Myocyte (in vitro differentiated cells): ENCODE measurements at regions not wholly inside any gene's neighbourhood (a gene's known extent, or its start where the extent isn't known, plus 50 kb on each side); places are given as distances from the start of the nearest gene placed in this dataset.
A peak's percentile ranks its signal among the peaks of the same experiment; 100 is the strongest.
"Not testable (repeated sequence)": the region's sequence is repeated elsewhere in the genome, so short reads cannot be mapped to it uniquely, and the experiment has no call there.

Source experiments
- DNase-seq: peaks from one replicate; pipeline ENCODE4 v3.0.0-alpha.2; 2012; ENCODE audit warnings: low read depth

GRCh38 chr6:137545073-137545472 lies 50.9 kb upstream of the OLIG3 start:
- no peak for DNase-seq

DNA sequence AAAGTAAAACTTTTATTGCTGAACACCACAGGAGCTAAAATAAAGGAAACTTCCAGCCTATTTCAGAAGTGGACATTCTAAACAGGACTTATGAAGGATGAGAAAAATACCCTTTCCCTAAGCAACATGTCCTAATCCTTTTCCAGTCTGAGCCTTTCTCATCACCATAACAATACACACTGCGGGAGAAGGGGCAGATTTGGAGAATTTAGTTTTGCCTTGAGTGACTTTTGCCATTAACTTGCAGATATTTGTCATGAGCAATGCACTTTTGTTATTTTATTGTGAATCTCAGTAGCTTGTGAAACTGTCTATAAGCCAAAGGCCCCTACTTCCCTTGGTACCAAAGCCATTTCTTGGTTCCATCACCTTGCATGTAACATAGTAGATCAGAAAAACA lies 53.0 kb upstream of the OLIG3 start:
- no peak for DNase-seq

DNA sequence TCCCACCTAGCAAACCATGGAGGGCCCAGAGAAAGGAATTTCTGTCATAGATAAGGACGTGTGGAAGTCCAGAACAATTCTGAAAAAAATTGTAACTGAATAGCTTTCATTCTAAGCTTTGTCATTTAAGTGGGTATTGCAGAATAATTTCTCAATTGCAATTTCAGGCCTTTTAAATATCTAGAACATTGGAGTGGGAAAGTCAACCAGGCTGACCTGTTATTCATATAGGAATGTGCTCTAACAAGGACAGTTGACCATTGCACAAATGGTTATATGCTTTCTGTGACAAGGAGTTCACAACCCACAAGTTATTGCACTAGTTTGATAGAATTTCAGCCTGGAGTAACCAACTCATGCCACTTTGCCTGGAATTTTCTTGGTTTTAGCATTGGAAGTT lies 53.4 kb upstream of the OLIG3 start:
- DNase-seq: no peak

- no peak for DNase-seq
Observed at GRCh38 chr6:137549106-137549505, 54.9 kb upstream of the OLIG3 start.

- DNase-seq: no peak
Observed at GRCh38 chr6:137550535-137550934, 56.3 kb upstream of the OLIG3 start.

DNA sequence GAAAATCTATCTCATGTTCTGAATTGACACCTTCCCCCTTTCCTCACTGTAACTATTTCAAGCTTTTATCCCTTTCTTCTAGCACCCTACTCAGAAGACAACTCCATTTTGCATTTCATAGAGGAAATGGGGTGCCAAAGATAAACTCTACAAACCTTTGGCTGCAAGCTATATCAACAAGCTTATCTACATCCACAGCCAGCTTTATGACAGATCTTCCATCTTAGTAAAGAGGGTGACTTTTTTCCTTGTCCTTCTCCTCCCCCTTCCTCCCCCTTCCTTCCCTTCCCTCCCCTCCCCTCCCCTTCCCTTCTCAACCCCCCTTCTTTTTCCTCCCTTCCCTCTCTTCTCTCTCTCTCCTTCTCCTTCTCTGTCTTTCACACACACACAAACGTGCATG lies 58.0 kb upstream of the OLIG3 start:
- no peak for DNase-seq

DNA sequence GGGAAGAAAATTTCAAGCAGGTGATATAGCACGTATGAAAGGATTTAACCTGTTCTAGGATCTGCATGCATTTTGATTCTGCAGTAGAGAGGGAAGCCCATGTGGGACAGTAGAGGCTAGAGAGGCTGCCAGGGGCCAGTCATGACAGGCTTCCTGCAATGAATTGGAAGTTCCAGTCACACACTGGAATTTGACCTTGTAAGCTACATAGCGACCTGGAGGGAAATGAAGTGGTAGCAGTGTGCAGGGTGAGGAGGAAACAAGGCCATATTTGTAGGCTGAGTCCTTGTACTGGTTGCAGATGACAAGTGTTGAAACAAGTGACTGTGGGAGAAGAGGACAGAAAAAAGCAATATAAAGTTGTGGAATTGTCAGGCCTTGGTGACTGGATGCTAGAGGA lies 58.6 kb upstream of the OLIG3 start:
- DNase-seq: no peak

GRCh38 chr6:137559521-137560183 lies 65.5 kb upstream of the OLIG3 start:
- not testable (repeated sequence) for DNase-seq

DNA sequence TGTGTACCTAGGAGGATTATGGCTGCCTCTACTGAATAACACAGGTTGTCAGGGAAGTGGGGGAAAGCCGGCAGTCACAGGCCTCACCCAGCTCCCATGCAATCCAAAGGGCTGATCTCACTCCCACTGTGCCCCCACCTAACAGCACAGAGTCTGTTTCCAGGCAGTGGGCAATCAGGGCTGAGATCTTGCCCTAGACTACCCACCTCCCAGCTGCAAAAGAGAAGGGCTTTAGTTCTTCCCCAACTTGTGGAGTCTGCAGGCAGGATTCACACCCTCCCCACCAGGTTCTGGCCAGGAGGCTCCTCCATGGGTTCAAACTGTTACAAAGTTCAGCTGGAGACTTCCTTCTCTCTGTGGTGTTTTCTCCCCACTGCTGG lies 66.0 kb upstream of the OLIG3 start:
- DNase-seq: no peak

- no peak for DNase-seq
Observed at GRCh38 chr6:137568067-137568466, 73.9 kb upstream of the OLIG3 start.

DNA sequence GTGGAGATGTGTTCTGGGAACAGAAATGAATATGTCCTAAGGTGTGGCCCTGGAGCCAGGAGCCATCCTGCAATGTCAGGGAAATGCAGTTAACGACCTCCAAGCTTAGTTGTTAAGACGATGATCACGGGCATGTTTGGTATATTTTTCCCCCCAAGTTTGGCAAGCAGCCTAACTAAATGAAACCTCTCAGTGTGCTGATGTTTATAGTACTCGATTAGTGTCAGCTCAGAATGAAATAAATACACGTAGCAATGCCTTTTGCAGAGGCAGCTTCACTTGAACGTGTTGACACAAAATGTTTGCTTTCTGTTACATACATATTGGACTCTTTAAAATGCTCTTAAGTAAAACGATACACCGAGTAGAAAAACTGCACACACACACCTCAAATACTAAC lies 76.2 kb upstream of the OLIG3 start:
- no peak for DNase-seq

- peak; percentile 18 for DNase-seq
Observed at GRCh38 chr6:137571854-137572253, 77.7 kb upstream of the OLIG3 start.

- no peak for DNase-seq
Observed at GRCh38 chr6:137573739-137574138, 79.5 kb upstream of the OLIG3 start.

DNA sequence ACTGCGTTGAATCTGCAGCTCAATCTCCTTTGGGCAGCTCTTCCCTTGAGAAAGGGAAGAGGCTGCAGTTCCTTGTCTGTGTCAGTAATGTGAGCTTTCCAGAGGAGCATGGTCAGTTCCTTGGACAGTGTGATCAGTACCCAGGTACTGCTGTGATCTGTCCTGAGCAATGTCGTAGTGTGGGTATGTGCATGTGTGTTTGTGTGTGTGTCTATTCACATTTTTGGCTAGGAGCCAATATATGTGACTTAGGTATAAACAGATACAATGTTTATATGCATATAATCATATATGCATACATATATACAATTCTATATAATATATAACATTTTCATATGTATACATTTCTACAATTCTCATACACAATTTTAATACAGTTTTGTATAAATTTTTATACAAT lies 85.4 kb upstream of the OLIG3 start:
- DNase-seq: no peak

GRCh38 chr6:137581019-137581707 lies 87.0 kb upstream of the OLIG3 start:
- DNase-seq: no peak

- DNase-seq: not testable (repeated sequence)
Observed at GRCh38 chr6:137583519-137583918, 89.3 kb upstream of the OLIG3 start.

- DNase-seq: no peak
Observed at GRCh38 chr6:137588472-137588871, 94.3 kb upstream of the OLIG3 start.

- DNase-seq: no peak
Observed at GRCh38 chr6:137589067-137589848, 95.1 kb upstream of the OLIG3 start.

DNA sequence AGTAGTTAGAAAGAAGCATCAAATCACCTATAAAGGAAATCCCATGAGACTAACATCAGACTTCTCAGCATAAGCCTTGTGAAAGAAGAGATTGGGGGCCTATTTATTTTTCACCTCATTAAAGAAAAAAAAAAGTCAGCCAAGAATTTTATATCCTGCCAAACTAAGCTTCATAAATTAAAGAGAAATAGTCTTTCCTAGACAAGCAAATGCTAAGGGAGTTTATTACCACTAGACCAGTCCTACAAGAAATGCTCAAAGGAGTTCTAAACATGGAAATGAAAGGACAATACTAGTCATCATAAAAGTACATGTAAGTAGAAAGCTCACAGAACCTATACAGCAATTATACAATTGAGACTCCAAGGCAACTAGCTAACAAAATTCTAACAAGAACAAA lies 96.5 kb upstream of the OLIG3 start:
- no peak for DNase-seq

DNA sequence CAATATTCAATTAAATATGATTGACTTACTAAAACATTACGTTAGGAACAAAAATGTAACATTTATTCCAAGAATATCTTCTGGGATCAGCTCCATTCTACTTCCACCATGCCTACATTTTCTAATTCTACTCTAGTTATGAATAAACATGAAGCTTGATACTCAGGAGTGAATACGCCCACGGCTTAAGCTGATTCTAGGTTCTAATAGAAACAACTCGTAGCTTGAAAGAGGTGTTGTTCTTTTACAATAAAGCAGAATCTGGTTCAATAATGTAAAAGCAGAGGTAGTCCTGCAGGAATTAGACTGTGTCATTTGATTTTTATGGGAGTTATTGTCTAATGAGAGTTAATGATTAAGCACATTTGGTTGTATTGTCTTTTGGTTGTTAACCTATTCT lies 107.3 kb upstream of the OLIG3 start:
- DNase-seq: no peak

GRCh38 chr6:137602313-137603197 lies 108.4 kb upstream of the OLIG3 start:
- no peak for DNase-seq

DNA sequence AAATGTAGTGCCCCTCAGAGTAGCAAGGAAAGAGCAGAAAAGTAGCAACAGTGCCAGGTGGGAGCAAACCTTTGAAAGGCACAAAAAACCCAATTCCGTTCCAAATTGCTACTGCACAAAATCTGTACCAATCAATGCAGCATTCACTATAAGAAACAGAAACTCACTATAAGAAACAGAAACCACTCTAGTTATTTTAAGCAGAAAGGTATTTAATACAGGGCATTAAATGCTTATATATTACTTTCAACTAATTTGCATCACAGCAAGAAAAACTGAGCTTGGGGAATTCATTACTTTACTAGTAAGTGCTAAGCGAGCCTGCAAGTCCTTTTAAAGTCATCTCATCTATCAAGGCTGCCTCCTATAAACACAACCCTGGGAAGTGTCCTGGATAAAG lies 116.5 kb upstream of the OLIG3 start:
- no peak for DNase-seq
